ENCODE measurements at regions not wholly inside any gene's neighbourhood (a gene's known extent, or its start where the extent isn't known, plus 50 kb on each side); places are given as distances from the start of the nearest gene placed in this dataset.
"Not testable (repeated sequence)": the region's sequence is repeated elsewhere in the genome, so short reads cannot be mapped to it uniquely, and the experiment has no call there.

DNA sequence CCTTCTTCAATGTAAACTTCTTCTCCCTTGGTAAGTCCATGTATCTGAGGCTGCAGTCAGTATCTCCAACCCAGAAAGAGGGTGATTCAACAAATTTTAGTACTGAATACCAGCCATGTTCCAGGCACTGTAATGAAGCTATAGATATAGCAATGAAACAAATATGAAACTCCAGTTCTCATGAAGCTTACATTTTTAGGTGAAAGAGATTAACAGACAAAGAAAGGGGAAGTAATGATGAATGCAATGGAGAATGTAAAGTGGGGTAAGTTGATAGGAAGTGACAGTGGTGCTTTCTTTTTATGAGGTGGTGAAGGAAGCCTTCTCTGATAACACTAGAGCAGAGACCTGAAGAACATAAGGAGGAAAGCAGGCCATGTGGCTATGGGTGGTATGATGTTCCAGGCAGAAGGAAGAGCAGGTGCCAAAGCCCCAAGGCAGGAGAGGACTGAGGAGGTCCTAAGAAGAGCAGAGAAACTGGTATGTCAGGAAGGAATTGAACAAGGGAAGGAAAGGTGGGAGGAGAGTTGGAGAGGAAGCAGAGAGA is 143.6 kb downstream of the TFAP2B start:
- FAIRE-seq, result no peak

DNA sequence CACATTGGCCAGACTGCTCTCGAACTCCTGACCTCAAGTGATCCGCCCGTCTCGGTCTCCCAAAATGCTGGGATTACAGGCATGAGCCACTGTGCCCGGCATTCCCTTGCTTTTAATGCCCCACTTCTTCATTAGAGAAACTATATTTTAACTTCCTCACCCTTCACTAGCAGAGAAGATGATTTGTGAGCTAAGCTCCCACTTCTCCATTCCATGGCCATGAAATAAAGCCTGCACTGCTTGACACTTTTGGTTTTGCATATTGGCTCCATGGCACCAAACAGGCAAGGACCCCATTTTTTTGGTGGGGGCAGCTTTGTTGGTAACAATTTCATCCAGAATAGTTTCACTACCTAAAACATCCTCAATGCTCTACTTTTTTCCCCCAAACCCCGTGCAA is 145.3 kb downstream of the TFAP2B start:
- no peak for FAIRE-seq

- FAIRE-seq, result no peak
Measured at GRCh38 chr6:50965495-50965894, 146.8 kb downstream of the TFAP2B start.

DNA sequence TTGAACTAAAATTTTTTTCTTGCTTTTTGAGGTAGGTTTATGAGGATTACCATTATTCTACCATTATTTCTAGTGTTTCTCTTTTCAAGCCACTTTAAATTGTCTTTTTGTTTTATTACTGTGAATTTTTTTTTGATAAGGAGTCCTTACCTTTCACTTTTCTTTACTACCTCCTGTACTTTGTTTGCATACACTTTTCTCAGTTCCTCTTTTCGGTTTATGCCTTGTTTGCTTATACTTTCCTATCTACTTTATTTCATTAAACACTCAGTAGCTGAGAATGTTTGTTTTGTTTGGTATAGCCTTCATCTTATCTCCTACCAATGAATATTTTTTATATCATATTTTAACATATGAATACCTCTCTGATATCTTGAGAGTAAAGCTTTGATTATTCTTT is 147.9 kb downstream of the TFAP2B start:
- FAIRE-seq, result no peak

GRCh38 chr6:50966986-50967385 is 148.3 kb downstream of the TFAP2B start:
- no peak for FAIRE-seq

- not testable (repeated sequence) for FAIRE-seq
Measured at GRCh38 chr6:50968246-50968645, 149.6 kb downstream of the TFAP2B start.

DNA sequence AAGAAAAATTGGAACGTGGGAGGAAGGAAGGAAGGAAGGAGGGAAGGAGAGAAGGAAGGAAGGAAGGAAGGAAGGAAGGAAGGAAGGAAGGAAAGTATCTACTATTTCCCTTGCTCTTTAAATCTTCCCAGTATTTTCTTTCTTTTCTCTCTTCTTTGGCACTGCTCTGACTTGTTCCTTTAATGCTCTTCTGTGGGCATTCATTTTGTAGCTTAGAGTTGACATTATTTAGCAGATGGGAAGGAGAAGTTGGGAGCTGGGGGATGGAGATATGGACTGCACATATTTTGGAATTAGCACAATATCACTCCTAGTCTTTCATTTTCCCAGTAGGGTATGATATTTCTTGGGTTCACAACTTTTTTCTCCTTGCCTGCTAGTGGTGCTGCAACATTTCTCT is 152.2 kb downstream of the TFAP2B start:
- FAIRE-seq, result no peak

DNA sequence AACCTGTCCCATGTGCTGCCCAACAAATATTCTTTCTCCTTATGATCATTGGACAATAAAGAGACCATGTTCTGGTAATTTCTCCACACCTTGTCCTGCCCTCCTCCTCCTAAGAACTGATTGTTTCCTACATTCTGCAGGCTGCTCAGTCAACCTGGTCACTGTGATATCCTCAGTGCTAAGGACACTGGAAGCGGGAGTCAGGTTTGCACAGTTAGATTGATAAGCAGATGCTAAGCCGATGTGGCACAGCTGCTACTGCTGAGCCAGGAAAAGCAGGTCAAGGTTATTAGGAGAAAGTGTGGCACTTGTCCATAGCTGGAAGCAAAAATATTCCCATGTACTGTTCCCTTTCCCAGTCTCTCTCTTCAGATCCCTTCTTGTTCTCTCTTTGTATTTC is 154.8 kb downstream of the TFAP2B start:
- FAIRE-seq, result no peak

GRCh38 chr6:50974319-50974718 is 155.6 kb downstream of the TFAP2B start:
- no peak for FAIRE-seq

- FAIRE-seq, result no peak
Measured at GRCh38 chr6:50975216-50975615, 156.5 kb downstream of the TFAP2B start.

- FAIRE-seq, result no peak
Measured at GRCh38 chr6:50976907-50977306, 158.2 kb downstream of the TFAP2B start.

GRCh38 chr6:50977796-50978195 is 159.1 kb downstream of the TFAP2B start:
- no peak for FAIRE-seq

- no peak for FAIRE-seq
Measured at GRCh38 chr6:50978380-50979170, 159.9 kb downstream of the TFAP2B start.

- no peak for FAIRE-seq
Measured at GRCh38 chr6:50979171-50979525, 160.5 kb downstream of the TFAP2B start.

DNA sequence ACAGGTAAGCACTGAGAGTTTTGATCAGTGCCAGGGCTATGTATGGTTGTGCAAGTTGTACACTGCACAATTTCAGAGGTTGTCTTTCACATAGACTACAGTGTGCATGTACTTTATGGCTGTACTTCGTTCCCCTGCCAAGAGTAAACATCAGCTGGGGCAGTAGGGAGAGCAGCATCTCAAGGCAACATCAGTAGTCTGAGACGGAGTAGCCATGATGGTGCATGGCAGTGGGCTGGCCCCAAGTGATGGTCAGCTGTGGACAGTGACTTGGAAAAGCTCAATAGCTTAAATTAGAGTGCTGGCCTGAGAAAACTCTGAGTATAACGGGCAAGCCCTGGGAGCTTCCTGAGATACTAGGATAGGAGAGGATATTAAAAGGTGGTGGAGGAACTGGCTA is 165.5 kb downstream of the TFAP2B start:
- FAIRE-seq, result no peak

DNA sequence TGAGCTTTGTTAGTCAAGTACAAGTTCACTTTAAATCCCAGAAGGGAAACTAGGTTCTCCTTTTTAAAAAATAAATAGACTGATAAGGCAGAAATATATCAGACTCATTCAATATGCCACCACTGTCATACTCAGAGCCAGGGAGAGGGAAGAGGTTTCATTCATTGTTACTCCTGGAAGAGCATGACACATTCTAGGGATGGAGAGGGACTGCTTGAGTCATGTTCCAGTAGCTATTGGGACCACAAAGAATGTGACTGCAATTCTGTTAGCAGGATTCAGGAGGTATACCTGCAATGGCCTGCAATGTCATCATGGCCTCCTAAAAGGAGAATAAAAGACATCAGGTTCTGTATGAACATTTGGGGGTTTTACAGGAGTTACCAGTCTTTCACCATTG is 167.6 kb downstream of the TFAP2B start:
- no peak for FAIRE-seq

DNA sequence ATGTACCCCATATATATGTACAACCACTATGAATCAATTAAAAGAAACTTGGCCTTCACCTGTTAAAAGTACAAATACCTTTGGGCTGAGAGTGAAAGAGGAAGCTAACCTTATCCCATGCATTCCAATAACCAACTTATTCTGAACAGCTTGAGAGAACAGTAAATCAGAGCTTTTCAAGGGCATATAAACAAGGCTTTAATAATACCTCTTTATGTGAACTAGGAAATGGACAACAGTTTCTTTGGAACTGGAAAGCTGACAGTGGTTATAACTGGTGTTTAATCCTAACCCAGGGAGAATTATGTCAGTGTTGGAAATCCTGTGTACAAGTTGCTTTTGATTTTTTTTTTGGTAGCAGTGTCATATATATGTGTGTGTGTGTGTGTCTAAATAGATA is 170.5 kb downstream of the TFAP2B start:
- FAIRE-seq, result no peak

DNA sequence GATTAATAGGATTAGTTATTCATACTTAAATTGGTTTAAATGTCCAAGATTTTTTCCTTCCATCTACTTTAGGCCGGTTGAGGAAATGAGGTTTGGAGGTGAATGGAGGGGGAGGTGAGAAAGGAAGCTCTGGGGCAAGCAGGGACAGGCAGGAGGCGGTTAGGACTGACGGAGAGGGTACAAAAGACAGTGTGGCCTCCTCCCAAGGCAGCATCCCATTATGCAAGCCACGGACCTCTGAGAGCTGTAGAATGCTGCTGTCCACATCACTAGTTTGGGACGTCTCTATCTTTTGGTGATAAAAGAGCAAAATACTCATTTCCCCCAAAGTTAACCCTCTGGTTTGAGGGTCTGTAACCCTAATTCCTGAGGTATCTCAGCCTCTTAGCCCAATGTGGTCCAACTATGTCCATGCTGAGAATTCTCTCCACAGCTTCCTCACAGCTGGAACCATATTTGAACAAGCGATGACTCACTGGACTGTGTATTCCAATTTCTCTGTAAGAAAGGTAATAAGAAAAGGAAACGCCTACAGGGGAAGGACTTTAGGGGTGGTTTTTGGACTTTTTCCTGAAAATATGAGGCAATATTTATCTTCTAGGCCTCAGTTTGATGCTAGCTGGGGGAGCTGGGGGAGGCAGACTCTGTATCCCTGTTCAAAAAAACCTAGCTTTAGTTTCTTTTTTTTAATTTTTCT is 172.2 kb downstream of the TFAP2B start:
- no peak for FAIRE-seq

DNA sequence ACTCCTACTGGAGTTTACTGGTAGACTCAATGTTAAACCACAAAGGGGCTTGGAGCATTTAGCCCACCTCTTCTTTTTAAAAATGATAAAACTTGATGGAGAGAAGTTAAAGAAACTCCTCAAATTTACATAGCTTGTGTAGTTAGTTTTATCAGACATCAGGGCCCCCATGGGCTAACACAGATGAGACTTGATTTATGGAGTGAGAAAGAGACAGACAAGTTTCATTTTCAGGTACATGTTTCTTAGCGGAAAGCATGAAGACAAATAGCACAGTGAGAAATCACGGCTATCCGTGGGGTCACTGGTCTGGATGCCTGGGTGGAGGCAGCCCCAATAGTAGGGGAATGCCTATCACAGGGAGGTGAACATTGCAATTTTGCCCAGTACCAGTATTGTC is 173.6 kb downstream of the TFAP2B start:
- FAIRE-seq, result no peak

DNA sequence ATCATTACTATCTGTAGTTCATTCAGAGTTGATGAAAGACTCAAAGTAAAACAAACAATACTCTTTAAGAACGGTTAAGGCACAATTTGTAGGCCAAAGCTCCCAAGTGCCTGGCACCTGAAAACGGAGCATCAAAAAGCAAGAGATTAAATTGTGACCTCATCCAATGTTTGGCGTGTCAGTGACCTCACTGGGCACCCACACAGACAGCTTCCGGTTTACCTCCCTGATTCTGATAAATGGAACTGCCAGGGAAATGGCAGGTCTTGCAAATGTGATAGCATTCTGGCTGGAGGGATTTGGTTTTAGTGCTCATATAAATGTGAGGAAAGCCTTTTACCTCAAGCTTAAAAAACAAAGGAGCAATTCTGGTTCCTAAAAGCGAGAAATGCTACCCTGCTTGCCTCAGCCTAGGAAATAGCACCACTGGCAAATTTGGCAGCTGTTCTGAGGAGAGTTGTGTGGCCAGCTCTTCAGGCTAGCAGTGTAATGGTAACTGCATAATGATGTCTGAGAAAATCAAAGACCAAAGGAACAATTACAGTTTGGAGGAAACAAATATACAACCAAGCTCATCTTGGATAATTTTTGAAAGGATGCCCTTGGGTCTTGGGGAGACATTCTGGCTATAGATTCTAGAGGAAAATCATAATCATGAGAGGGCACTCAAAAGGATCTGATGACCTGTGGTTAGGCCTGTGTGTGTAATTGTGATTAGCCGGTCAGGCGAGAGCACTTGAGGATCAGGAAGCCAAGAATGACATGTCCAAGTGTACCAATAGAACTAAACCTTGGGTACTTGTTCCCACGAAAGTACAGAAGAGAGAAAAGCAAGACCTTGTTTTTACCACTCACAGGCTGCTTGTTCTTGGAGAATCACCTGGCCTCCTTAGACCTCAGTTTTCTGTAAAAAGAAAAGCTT is 174.3 kb downstream of the TFAP2B start:
- no peak for FAIRE-seq

- no peak for FAIRE-seq
Measured at GRCh38 chr6:50993941-50994720, 175.5 kb downstream of the TFAP2B start.

DNA sequence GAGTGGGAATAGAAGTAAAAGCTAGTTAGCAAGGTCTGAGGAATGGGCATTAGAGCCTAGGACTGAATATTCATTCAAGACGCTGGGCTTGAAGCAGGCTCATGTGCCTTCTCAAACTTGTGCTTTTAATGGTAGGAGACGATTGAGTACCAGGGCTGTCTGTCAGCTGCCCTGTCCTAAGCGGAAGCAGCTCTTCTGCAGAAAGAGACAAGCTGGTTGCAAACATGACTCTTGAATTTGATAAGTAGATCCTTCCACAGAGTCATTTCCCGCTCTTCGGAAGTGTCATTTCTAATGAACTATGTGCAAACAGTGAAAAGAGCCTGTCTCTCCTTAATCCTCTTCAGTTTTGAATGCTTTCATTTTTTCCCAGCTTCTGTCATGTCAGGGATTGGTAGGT is 176.4 kb downstream of the TFAP2B start:
- no peak for FAIRE-seq
